GM12872 (cell line): ENCODE measurements at regions not wholly inside any gene's neighbourhood (a gene's known extent, or its start where the extent isn't known, plus 50 kb on each side); places are given as distances from the start of the nearest gene placed in this dataset.

ENCODE experiments used
- TF ChIP-seq, protein P1 (sequence below): IDR thresholded peaks from 3 replicates; pipeline ENCODE4 v1.5.1; 2011; ENCODE audit warnings: low read depth, mild to moderate bottlenecking, low read length, moderate library complexity; ENCODE audit not compliant: insufficient read depth

DNA sequence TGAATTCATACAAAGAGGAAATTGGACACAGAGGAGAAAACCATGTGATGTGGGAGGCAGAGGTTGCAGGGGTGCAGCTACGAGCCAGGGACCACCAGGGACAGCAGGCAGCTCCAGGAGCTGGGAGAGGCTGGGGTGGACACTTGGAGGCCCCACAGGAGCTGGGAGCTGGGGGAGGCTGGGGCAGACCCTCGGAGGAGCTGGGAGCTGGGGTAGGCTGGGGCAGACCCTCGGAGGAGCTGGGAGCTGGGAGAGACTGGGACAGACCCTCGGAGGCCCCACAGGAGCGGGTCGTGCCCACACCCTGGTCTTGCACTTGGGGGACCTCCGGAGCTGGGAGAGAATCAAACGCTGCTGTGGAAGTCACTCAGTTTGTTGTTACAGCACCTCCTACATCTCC is 141.7 kb downstream of the SOX1 start:
- TF ChIP-seq, protein P1, sequence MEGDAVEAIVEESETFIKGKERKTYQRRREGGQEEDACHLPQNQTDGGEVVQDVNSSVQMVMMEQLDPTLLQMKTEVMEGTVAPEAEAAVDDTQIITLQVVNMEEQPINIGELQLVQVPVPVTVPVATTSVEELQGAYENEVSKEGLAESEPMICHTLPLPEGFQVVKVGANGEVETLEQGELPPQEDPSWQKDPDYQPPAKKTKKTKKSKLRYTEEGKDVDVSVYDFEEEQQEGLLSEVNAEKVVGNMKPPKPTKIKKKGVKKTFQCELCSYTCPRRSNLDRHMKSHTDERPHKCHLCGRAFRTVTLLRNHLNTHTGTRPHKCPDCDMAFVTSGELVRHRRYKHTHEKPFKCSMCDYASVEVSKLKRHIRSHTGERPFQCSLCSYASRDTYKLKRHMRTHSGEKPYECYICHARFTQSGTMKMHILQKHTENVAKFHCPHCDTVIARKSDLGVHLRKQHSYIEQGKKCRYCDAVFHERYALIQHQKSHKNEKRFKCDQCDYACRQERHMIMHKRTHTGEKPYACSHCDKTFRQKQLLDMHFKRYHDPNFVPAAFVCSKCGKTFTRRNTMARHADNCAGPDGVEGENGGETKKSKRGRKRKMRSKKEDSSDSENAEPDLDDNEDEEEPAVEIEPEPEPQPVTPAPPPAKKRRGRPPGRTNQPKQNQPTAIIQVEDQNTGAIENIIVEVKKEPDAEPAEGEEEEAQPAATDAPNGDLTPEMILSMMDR: no peak

DNA sequence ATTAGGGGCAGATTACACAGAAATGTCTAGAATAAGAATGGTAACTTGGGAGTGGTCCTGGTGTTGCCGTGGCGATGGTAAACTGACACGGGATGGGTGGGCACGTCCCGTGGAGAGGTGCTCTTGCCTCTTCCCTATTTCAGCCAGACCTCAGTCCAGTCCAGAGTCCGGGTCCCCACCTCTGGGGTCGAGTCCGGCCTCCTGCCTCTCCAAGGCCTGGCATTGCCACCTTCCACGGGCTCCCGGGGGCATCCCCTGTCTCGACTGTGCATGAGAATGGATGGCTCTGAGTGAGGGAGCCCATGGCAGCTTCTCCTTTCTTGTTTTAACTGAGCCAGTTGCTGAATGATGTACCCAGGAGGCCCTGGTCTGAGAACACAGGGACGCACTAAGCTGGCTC is 142.3 kb downstream of the SOX1 start:
- TF ChIP-seq, protein P1: no peak

DNA sequence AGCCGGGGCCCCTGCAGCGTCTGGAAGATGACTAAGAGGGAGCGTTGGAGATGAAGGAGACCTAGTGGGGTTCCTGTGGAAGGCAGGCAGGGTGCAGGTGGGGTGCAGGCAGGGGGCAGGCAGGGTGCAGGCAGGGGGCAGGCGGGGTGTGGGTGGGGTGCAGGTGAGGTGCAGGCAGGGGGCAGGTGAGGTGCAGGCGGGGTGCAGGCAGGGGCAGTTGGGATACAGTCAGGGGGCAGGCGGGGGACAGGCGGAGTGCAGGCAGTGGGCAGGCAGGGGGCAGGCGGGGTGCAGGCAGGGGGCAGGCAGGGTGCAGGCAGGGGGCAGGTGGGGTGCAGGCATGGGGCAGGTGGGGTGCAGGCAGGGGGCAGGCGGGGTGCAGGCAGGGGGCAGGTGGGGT is 142.8 kb downstream of the SOX1 start:
- TF ChIP-seq, protein P1: no peak

DNA sequence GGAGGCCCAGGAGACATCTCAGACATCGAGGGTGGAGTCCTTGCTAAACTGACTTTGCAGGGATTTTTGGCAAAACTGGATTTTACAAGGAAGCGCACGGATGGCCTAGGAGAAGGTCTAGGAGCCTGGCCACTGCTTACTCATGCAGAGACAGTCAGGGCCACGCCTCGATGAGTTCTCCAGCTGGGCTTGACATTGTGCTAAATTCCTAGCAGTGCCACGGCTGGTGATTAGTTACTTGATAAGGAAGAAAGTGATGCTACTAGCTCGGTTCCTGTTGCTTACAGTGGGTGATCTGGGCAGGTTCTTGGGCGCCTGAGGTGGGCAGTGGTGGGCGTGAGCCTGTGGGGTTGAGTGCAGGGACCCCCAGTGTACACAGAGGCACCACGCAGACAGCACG is 143.4 kb downstream of the SOX1 start:
- TF ChIP-seq, protein P1: no peak

DNA sequence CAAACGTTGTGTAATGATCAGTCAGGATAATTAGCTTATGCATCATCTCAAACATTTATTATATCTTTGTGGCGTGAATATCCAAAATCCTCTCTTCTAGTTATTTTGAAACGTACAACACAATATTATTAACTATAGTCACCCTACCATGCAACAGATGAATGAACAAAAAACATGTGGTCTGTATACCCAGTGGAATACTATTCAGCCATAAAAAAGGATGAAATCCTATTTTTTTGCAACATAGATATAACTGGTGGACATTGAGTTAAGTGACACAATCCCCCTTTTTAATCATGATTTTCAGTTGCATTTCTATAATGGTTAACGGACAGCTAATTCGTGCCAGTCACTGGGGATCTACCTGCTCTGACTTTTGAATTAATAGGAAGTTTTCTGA is 145.6 kb downstream of the SOX1 start:
- TF ChIP-seq, protein P1: no peak

DNA sequence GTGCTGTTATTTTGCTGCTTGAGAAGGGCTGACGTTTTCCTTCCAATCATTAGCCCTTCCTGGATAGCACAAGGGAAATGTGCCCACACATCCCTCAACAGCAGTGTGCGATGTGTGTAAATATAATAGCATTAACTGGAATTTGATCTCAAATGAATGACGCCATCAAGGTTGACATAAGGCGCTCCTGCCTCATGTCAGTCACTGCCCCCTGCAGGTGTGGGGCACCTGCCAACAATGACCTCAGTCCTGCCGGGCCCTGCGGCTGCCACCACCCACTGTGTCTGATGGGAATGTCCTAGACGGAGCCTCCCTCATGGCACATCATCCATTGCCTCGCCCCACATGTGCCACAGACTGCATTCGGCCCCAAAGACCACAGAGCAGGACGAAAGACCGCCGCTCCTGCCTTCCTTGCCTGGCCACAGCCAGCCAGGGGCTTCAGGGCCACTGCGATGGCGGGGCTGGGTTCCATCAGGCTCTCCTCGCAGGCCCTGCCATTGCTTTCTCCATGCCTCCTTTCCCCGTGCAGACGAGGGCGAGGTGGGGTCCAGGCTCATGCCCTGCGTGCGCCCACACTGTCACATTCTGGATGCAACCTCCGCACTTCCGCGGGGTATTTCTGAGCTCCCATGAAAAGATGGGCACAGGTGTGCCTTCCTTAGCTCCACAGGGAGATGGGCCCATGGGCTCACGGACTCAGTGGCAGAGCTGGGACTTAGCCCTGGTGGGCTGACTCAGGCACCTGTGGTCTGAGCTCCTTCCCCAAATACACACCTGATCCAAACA is 146.7 kb downstream of the SOX1 start:
- TF ChIP-seq, protein P1: no peak

DNA sequence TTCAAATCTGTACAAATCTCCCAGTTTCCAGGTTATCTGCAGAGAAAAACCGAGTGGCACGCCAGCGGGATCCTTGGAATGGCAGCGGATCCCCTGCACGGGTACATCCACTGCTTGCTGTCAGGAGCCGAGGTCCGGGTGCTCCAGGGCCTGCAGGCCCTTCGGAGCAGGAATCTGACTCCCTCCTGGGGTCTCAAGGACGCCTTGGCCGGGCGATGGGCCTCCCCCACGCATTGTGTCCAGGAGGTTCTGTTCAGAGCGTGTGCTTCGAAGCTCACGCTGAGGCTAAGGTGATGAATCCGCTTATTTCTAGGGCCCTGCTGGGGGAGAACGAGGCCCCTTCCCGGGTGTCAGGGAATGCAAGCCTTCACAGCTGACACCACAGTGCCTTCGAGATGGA is 148.9 kb downstream of the SOX1 start:
- TF ChIP-seq, protein P1: no peak
